Pancreas (tissue), 10 donors: ENCODE measurements at regions not wholly inside any gene's neighbourhood (a gene's known extent, or its start where the extent isn't known, plus 50 kb on each side); places are given as distances from the start of the nearest gene placed in this dataset.

Experiments
- ATAC-seq, 4 donors: fragments of 200-7000 bp; cut with Tn5 transposase; one replicate each; pipeline versions ENCODE4 v1.8.0 to v1.9.1; 2020; ENCODE audit warnings: mild to moderate bottlenecking in 4 of 4, moderate library complexity in 4 of 4
- DNase-seq, 6 donors: peaks; one replicate each; pipeline ENCODE4 v3.0.0-alpha.2; 2020
- FAIRE-seq: peaks from 2 replicates; lab custom pipeline; 2012; peaks lifted over from hg19 to GRCh38; lab: Jason Lieb, UNC
- H3K27ac ChIP-seq, 4 donors: fragments of 200-600 bp; sonication (generic); 1 replicate in 3 of 4; 2 replicates in 1 of 4; pipeline versions ENCODE4 v1.5.0 to v1.8.0; 2020
- H3K27me3 ChIP-seq, 4 donors: fragments of 200-600 bp; one replicate each; pipeline ENCODE4 v1.8.0; 2021
- H3K36me3 ChIP-seq, 3 donors: fragments of 200-600 bp; sonication (generic) in 1 of 3; one replicate each; pipeline versions ENCODE4 v1.5.0 to v1.8.0; 2020 to 2021
- H3K4me1 ChIP-seq, 3 donors: fragments of 200-600 bp; one replicate each; pipeline ENCODE4 v1.8.0; 2021
- H3K4me3 ChIP-seq, 4 donors: fragments of 200-600 bp; sonication (generic) in 2 of 4; one replicate each; pipeline versions ENCODE4 v1.5.0 to v1.8.0; 2020 to 2021
- H3K9me3 ChIP-seq, 4 donors: fragments of 200-600 bp; one replicate each; pipeline ENCODE4 v1.8.0; 2021
- WGBS, 2 donors: extraction: QIAGEN DNeasy Blood & Tissue Kit; methylation state at CpG; one replicate each; pipeline ENCODE4 v1.1.7; 2013; 5-methylcytosine and 5-hydroxymethylcytosine counted together
- intact Hi-C, 3 donors: fragments of 100-400 bp; cut with DNase I; formaldehyde crosslinking; loops; one replicate each; pipeline versions ENCODE4 v1.11.1 to v1.14.2; 2022
- TF ChIP-seq, protein P1 (sequence below), 4 donors: fragments of 200-600 bp; sonication (generic) in 3 of 4; IDR thresholded peaks; one replicate each; pipeline versions ENCODE4 v1.5.0 to v1.8.0; 2021; ENCODE audit warnings: antibody characterized with exemption in 4 of 4
- donor health status: healthy with polysubstance abuse.
- donor health status: DM: no; HTN: no; CAD: no; lungs with moderate emphysema.
- donor health status: DM: no; HTN: no; CAD: no.
- donor health status: control.
- donor health status: control.
- donor health status: Bipolar disorder and iron deficiency.
- donor health status: DM: yes; HTN: yes; CAD: no.
- donor health status: DM: no; HTN: no; CAD: no.
- donor health status: DM: no; HTN: no; CAD: no.
- donor health status: DM: yes; HTN: yes; CAD: no.

GRCh38 chr1:193914871-193915270 is 728.5 kb upstream of the B3GALT2 start:
- ATAC-seq (no peak), FAIRE-seq (no peak), DNase-seq (no peak)
- Histone ChIP-seq H3K9me3 (no peaks in the 10 kb centered on the region), H3K27me3 (no peaks in the 10 kb centered on the region), H3K4me1 (no peaks in the 10 kb centered on the region), H3K27ac (no peak overlapping the region), H3K4me3 (no peak overlapping the region), H3K36me3 (no peaks in the 10 kb centered on the region)
- TF ChIP-seq, protein P1, sequence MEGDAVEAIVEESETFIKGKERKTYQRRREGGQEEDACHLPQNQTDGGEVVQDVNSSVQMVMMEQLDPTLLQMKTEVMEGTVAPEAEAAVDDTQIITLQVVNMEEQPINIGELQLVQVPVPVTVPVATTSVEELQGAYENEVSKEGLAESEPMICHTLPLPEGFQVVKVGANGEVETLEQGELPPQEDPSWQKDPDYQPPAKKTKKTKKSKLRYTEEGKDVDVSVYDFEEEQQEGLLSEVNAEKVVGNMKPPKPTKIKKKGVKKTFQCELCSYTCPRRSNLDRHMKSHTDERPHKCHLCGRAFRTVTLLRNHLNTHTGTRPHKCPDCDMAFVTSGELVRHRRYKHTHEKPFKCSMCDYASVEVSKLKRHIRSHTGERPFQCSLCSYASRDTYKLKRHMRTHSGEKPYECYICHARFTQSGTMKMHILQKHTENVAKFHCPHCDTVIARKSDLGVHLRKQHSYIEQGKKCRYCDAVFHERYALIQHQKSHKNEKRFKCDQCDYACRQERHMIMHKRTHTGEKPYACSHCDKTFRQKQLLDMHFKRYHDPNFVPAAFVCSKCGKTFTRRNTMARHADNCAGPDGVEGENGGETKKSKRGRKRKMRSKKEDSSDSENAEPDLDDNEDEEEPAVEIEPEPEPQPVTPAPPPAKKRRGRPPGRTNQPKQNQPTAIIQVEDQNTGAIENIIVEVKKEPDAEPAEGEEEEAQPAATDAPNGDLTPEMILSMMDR (IDR thresholded peaks at IDR 0.05), result no peak
- 77 to 91% methylated on average over 3 of the region's 3 CpGs for WGBS, 2 donors
- intact Hi-C loops, result no loop called here

GRCh38 chr1:193909406-193910082 is 723.1 kb upstream of the B3GALT2 start:
- no peaks in the 10 kb centered on the region for H3K4me1 ChIP-seq
- no peak for ATAC-seq
- H3K9me3 ChIP-seq, result no peaks in the 10 kb centered on the region
- H3K27me3 ChIP-seq, result no peaks in the 10 kb centered on the region
- H3K4me3 ChIP-seq, result no peak overlapping the region
- WGBS, 2 donors, result 58 to 65% methylated on average over 7 of the region's 7 CpGs
- no peak for DNase-seq
- TF ChIP-seq, protein P1 (IDR thresholded peaks at IDR 0.05), result no peak
- H3K27ac ChIP-seq, result no peak overlapping the region
- intact Hi-C loops, result no loop called here
- no peaks in the 10 kb centered on the region for H3K36me3 ChIP-seq
- FAIRE-seq, result no peak

GRCh38 chr1:193905288-193906085 is 719.1 kb upstream of the B3GALT2 start:
- TF ChIP-seq, protein P1 (IDR thresholded peaks at IDR 0.05), result no peak
- 59 to 70% methylated on average over 5 of the region's 5 CpGs for WGBS, 2 donors
- H3K4me3 ChIP-seq, result no peak overlapping the region
- H3K9me3 ChIP-seq, result no peaks in the 10 kb centered on the region
- DNase-seq (no peak), ATAC-seq (no peak), FAIRE-seq (no peak)
- no peaks in the 10 kb centered on the region for H3K4me1 ChIP-seq
- intact Hi-C loops, result no loop called here
- no peaks in the 10 kb centered on the region for H3K27me3 ChIP-seq
- H3K36me3 ChIP-seq, result no peaks in the 10 kb centered on the region
- H3K27ac ChIP-seq, result no peak overlapping the region

DNA sequence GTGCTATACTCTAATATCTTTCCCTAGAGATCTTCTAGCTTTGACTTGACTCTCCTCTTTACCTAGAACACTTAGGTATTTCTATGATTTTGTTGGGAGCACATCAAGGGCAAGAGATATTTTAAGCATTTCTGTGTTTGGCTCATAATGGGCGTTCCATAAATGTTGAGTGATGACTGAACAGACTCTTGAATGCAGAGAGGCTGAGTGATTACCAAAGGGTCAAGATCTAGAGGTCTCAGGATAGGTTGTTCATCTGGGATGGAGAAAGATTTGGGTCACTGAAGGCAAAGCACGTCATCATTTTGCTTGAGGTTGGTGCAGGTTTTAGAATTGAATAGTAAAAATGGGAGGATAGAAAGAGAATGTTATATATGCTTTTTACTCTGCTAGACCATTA is 705.4 kb upstream of the B3GALT2 start:
- whole genome bisulfite sequencing, 2 donors, result 48 to 63% methylated on average over 2 of the region's 2 CpGs
- TF ChIP-seq, protein P1 (IDR thresholded peaks at IDR 0.05), result no peak
- intact Hi-C loops, result no loop called here

GRCh38 chr1:193890935-193891334 is 704.5 kb upstream of the B3GALT2 start:
- no peak for DNase-seq
- Histone ChIP-seq H3K4me3 (no peak overlapping the region), H3K4me1 (no peaks in the 10 kb centered on the region), H3K9me3 (no peaks in the 10 kb centered on the region), H3K27me3 (no peaks in the 10 kb centered on the region), H3K27ac (no peak overlapping the region), H3K36me3 (no peaks in the 10 kb centered on the region)
- no peak for FAIRE-seq
- no peak for ATAC-seq
- 46 to 51% methylated on average over 1 of the region's 1 CpG for WGBS, 2 donors
- TF ChIP-seq, protein P1 (IDR thresholded peaks at IDR 0.05), result no peak
- intact Hi-C loops, result no loop called here

More for the DNA sequence above, 705.4 kb upstream of the B3GALT2 start:
- Histone ChIP-seq H3K4me3 (no peak overlapping the region), H3K4me1 (no peaks in the 10 kb centered on the region), H3K27ac (no peak overlapping the region), H3K36me3 (no peaks in the 10 kb centered on the region), H3K9me3 (no peaks in the 10 kb centered on the region), H3K27me3 (no peaks in the 10 kb centered on the region)
- no peak for FAIRE-seq
- DNase-seq, result no peak
- no peak for ATAC-seq
